ENCODE measurements at regions not wholly inside any gene's neighbourhood (a gene's known extent, or its start where the extent isn't known, plus 50 kb on each side); places are given as distances from the start of the nearest gene placed in this dataset.

- no peak overlapping the region for H3K27ac Mint-ChIP-seq
- peaks cover 23% of the 10 kb centered on the region for H3K27me3 Mint-ChIP-seq
- H3K36me3 Mint-ChIP-seq (ENCODE audit: low read depth): no peaks in the 10 kb centered on the region
- H3K4me3 Mint-ChIP-seq: no peak overlapping the region
- H3K4me1 Mint-ChIP-seq: no peaks in the 10 kb centered on the region
- H3K9me3 Mint-ChIP-seq: no peaks in the 10 kb centered on the region
- no peak for ATAC-seq (replicated peaks)
Measured at GRCh38 chr3:132261506-132261905, 55.7 kb upstream of the ACP3 start.

- no peak overlapping the region for H3K27ac Mint-ChIP-seq
- no peak for ATAC-seq (replicated peaks)
- H3K9me3 Mint-ChIP-seq: no peaks in the 10 kb centered on the region
- H3K36me3 Mint-ChIP-seq (ENCODE audit: low read depth): no peaks in the 10 kb centered on the region
- H3K27me3 Mint-ChIP-seq: peaks cover 20% of the 10 kb centered on the region
- H3K4me1 Mint-ChIP-seq: no peaks in the 10 kb centered on the region
- H3K4me3 Mint-ChIP-seq: no peak overlapping the region
Measured at GRCh38 chr3:132262305-132262704, 54.9 kb upstream of the ACP3 start.

GRCh38 chr3:132262956-132263355 lies 54.3 kb upstream of the ACP3 start:
- Mint-ChIP-seq H3K36me3 (ENCODE audit: low read depth) (no peaks in the 10 kb centered on the region), H3K4me3 (no peak overlapping the region), H3K9me3 (no peaks in the 10 kb centered on the region), H3K27me3 (peaks cover 21% of the 10 kb centered on the region), H3K27ac (no peak overlapping the region), H3K4me1 (no peaks in the 10 kb centered on the region)
- ATAC-seq (replicated peaks): no peak

GRCh38 chr3:132265028-132265427 lies 52.2 kb upstream of the ACP3 start:
- Mint-ChIP-seq H3K36me3 (ENCODE audit: low read depth) (no peaks in the 10 kb centered on the region), H3K27me3 (peaks cover 17% of the 10 kb centered on the region), H3K4me1 (no peaks in the 10 kb centered on the region), H3K27ac (no peak overlapping the region), H3K9me3 (no peaks in the 10 kb centered on the region), H3K4me3 (no peak overlapping the region)
- ATAC-seq (replicated peaks): no peak

GRCh38 chr3:132265488-132265887 lies 51.7 kb upstream of the ACP3 start:
- no peaks in the 10 kb centered on the region for H3K4me1 Mint-ChIP-seq
- H3K27me3 Mint-ChIP-seq: peaks cover 15% of the 10 kb centered on the region
- no peak overlapping the region for H3K4me3 Mint-ChIP-seq
- no peak for ATAC-seq (replicated peaks)
- H3K36me3 Mint-ChIP-seq (ENCODE audit: low read depth): no peaks in the 10 kb centered on the region
- H3K27ac Mint-ChIP-seq: no peak overlapping the region
- H3K9me3 Mint-ChIP-seq: no peaks in the 10 kb centered on the region

- no peak overlapping the region for H3K27ac Mint-ChIP-seq
- H3K4me1 Mint-ChIP-seq: no peaks in the 10 kb centered on the region
- no peak for ATAC-seq (replicated peaks)
- H3K9me3 Mint-ChIP-seq: no peaks in the 10 kb centered on the region
- no peaks in the 10 kb centered on the region for H3K36me3 Mint-ChIP-seq (ENCODE audit: low read depth)
- H3K4me3 Mint-ChIP-seq: no peak overlapping the region
- H3K27me3 Mint-ChIP-seq: peaks cover 20% of the 10 kb centered on the region
Measured at GRCh38 chr3:132267391-132267993, 49.7 kb upstream of the ACP3 start.

All from activated T-helper 17 cell treated with anti-CD3 and anti-CD28 coated beads, Interleukin-2, amount 50 U/mL, for 72 hours (primary cell).